IMR-90 (cell line): ENCODE measurements at regions not wholly inside any gene's neighbourhood (a gene's known extent, or its start where the extent isn't known, plus 50 kb on each side); places are given as distances from the start of the nearest gene placed in this dataset.
"Not testable (repeated sequence)": the region's sequence is repeated elsewhere in the genome, so short reads cannot be mapped to it uniquely, and the experiment has no call there.

Experiments used
- ATAC-seq: fragments of 200-7000 bp; cut with Tn5 transposase; 2 replicates; pipeline ENCODE4 v1.9.1; 2020; ENCODE audit warnings: low read depth, mild to moderate bottlenecking, moderate library complexity
- BruUV-seq: library from RNA; stranded (reverse); fragments of 400-500 nt; replicated peaks from 2 replicates; lab custom pipeline; 2021; lab: Mats Ljungman, UMichigan
- CTCF ChIA-PET: fragments of 300-600 bp; formaldehyde crosslinking; extraction: SDS; loops from one replicate; lab custom pipeline; 2021; ENCODE audit warnings: antibody characterized with exemption; lab: Yijun Ruan, JAX
- POLR2A ChIA-PET: fragments of 300-600 bp; sonication (Branson Sonifier 250); formaldehyde crosslinking; loops from one replicate; lab custom pipeline; 2022; ENCODE audit warnings: antibody characterized with exemption; ENCODE audit not compliant: unreplicated experiment; lab: Charles Lee
- DNase-seq: peaks from one replicate; pipeline ENCODE4 v3.0.0; 2013
- H2AFZ ChIP-seq: replicated peaks from 2 replicates; pipeline ENCODE3; 2013; ENCODE audit warnings: low read length, mild to moderate bottlenecking; ENCODE audit not compliant: poor library complexity
- H2AK5ac ChIP-seq: 2 replicates; pipeline ENCODE4 v1.6.1; 2013; ENCODE audit warnings: low read depth, low read length, inconsistent platforms
- H2AK9ac ChIP-seq: replicated peaks from 2 replicates; pipeline ENCODE3; 2013; ENCODE audit warnings: mild to moderate bottlenecking, low read depth, low read length, moderate library complexity; ENCODE audit not compliant: poor library complexity
- H2BK120ac ChIP-seq: 2 replicates; pipeline ENCODE4 v1.6.1; 2013; ENCODE audit warnings: low read depth, low read length, inconsistent platforms
- H2BK15ac ChIP-seq: 3 replicates; pipeline ENCODE4 v1.6.1; 2013; ENCODE audit warnings: low read depth, low read length, inconsistent platforms
- H2BK20ac ChIP-seq: 2 replicates; pipeline ENCODE4 v1.6.1; 2013; ENCODE audit warnings: low read depth, mild to moderate bottlenecking, inconsistent platforms, low read length, moderate library complexity
- H2BK5ac ChIP-seq: 2 replicates; pipeline ENCODE4 v1.6.1; 2013; ENCODE audit warnings: mild to moderate bottlenecking, low read depth, low read length, inconsistent platforms; ENCODE audit not compliant: poor library complexity, severe bottlenecking
- H3K14ac ChIP-seq: replicated peaks from 2 replicates; pipeline ENCODE4 v1.6.1; 2013; ENCODE audit warnings: low read depth, low read length, inconsistent platforms
- H3K18ac ChIP-seq: 2 replicates; pipeline ENCODE4 v1.6.1; 2013; ENCODE audit warnings: low read depth, low read length, control low read depth
- H3K23ac ChIP-seq: 2 replicates; pipeline ENCODE4 v1.6.1; 2013; ENCODE audit warnings: low read depth, low read length, inconsistent platforms
- H3K27ac ChIP-seq: 2 replicates; pipeline ENCODE4 v1.5.1; 2013; ENCODE audit warnings: mild to moderate bottlenecking, control low read depth, low read length; ENCODE audit not compliant: insufficient read depth
- H3K27me3 ChIP-seq: 2 replicates; pipeline ENCODE4 v1.6.1; 2013; ENCODE audit warnings: low read length; ENCODE audit not compliant: control insufficient read depth, insufficient read depth
- H3K36me3 ChIP-seq: 2 replicates; pipeline ENCODE4 v1.6.1; 2013; ENCODE audit warnings: low read length, mixed read lengths; ENCODE audit not compliant: control insufficient read depth, insufficient read depth
- H3K4ac ChIP-seq: 2 replicates; pipeline ENCODE4 v1.6.1; 2013; ENCODE audit warnings: low read depth, low read length, inconsistent platforms
- H3K4me1 ChIP-seq: 2 replicates; pipeline ENCODE4 v1.6.1; 2013; ENCODE audit warnings: low read length, mixed read lengths; ENCODE audit not compliant: control insufficient read depth, insufficient read depth
- H3K4me2 ChIP-seq: 2 replicates; pipeline ENCODE4 v1.6.1; 2013; ENCODE audit warnings: low read depth, mild to moderate bottlenecking, control low read depth, low read length, moderate library complexity
- H3K4me3 ChIP-seq: 2 replicates; pipeline ENCODE4 v1.5.1; 2013; ENCODE audit warnings: low read depth, mild to moderate bottlenecking, control low read depth, low read length, moderate library complexity; ENCODE audit not compliant: insufficient read depth
- H3K56ac ChIP-seq: 2 replicates; pipeline ENCODE4 v1.6.1; 2013; ENCODE audit warnings: low read length, inconsistent platforms; ENCODE audit not compliant: insufficient read depth; ENCODE audit errors: extremely low read depth
- H3K79me1 ChIP-seq, 2 experiments: 2 replicates each; pipeline ENCODE4 v1.6.1; 2013; ENCODE audit warnings: low read length in 2 of 2, inconsistent platforms in 1 of 2, low read depth in 1 of 2
- H3K9ac ChIP-seq: 2 replicates; pipeline ENCODE4 v1.6.1; 2013; ENCODE audit warnings: low read depth, low read length, control low read depth
- H3K9me1 ChIP-seq: 2 replicates; pipeline ENCODE4 v1.6.1; 2013; ENCODE audit warnings: low read length, inconsistent platforms; ENCODE audit not compliant: insufficient read depth
- H3K9me3 ChIP-seq: 2 replicates; pipeline ENCODE4 v1.6.1; 2013; ENCODE audit warnings: low read length; ENCODE audit not compliant: control insufficient read depth, insufficient read depth
- H4K20me1 ChIP-seq: 2 replicates; pipeline ENCODE4 v1.6.1; 2013; ENCODE audit warnings: low read length, inconsistent platforms; ENCODE audit not compliant: insufficient read depth
- H4K5ac ChIP-seq: 2 replicates; pipeline ENCODE4 v1.6.1; 2013; ENCODE audit warnings: mild to moderate bottlenecking, low read depth, low read length, control low read depth
- H4K8ac ChIP-seq, 2 experiments: 2 replicates each; pipeline ENCODE4 v1.6.1; 2013; ENCODE audit warnings: low read depth in 2 of 2, low read length in 2 of 2, control low read depth in 1 of 2, inconsistent platforms in 1 of 2
- H4K91ac ChIP-seq: 2 replicates; pipeline ENCODE4 v1.6.1; 2013; ENCODE audit warnings: low read depth, low read length, inconsistent platforms; ENCODE audit not compliant: insufficient read depth
- BHLHE40 ChIP-seq: fragments of 150-350 bp; IDR thresholded peaks from 2 replicates; pipeline ENCODE4 v1.6.1; 2016; ENCODE audit warnings: mild to moderate bottlenecking, low read depth, low read length
- WGBS, 2 experiments: methylation state at CpG; one replicate each; pipeline versions ENCODE4 v1.1.5 to v1.1.7; 2013; ENCODE audit warnings: missing lambda C conversion rate in 2 of 2; ENCODE audit not compliant: insufficient read length in 1 of 2; ENCODE audit errors: extremely low coverage in 2 of 2; 5-methylcytosine and 5-hydroxymethylcytosine counted together
- dilution Hi-C: fragments of 300-500 bp; cut with HindIII; formaldehyde crosslinking; loops from one replicate; pipeline ENCODE4 v1.14.3; 2018; ENCODE audit warnings: low sequenced_read_pairs; ENCODE audit not compliant: unreplicated experiment
- in situ Hi-C: fragments of 300-500 bp; cut with MboI; formaldehyde crosslinking; loops from 3 replicates; pipeline ENCODE4 v1.14.3; 2019; ENCODE audit warnings: low sequenced_read_pairs, inconsistent platforms, mixed read lengths
- intact Hi-C: fragments of 100-400 bp; cut with micrococcal nuclease; formaldehyde crosslinking; loops from 2 replicates; pipeline ENCODE4 v1.10.0; 2022
- TF ChIP-seq, protein P1 (sequence below): fragments of 150-350 bp; IDR thresholded peaks from 2 replicates; pipeline ENCODE4 v1.6.1; 2016; ENCODE audit warnings: low read depth, mild to moderate bottlenecking, low read length, moderate library complexity, borderline replicate concordance

DNA sequence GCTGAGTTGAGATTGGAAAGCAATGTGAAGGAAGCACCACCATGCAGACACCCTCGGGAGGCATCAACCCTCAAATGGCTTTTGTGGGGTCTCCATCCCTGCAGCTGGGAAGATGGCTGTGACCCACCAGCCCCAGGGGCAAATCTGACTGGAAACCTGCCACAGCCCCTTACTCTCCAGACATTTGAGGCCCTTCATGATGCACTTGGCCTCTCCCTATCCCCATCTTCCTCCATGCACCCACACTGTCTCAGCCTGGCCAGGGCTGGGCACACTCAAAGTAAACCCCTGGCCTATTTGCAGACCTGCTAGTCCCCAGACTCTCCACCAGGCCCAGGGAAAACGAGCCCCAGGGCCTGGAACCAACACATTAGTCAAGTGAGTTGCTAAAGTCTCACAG lies 205.2 kb downstream of the MATN1 start:
- H2BK20ac ChIP-seq: no peak overlapping the region
- no peaks in the 10 kb centered on the region for H3K27me3 ChIP-seq
- no peaks in the 10 kb centered on the region for H3K79me1 ChIP-seq
- ChIA-PET CTCF (no interaction called here), POLR2A (no interaction called here)
- no peak for DNase-seq
- intact Hi-C loops (no loop called here), dilution Hi-C loops (no loop called here), in situ Hi-C loops (no loop called here)
- H2BK120ac ChIP-seq: no peak overlapping the region
- no peak overlapping the region for H2BK15ac ChIP-seq
- H3K36me3 ChIP-seq: no peaks in the 10 kb centered on the region
- no peak overlapping the region for H3K56ac ChIP-seq
- WGBS, 2 experiments: 40% methylated on average over 1 of the region's 2 CpGs; no CpG with 5 or more reads in 1 of the 2 experiments
- H3K9me1 ChIP-seq: no peaks in the 10 kb centered on the region
- H3K4me2 ChIP-seq: no peak overlapping the region
- no peak overlapping the region for H3K23ac ChIP-seq
- H2AFZ ChIP-seq: no peak overlapping the region
- TF ChIP-seq BHLHE40: no peak
- TF ChIP-seq, protein P1, sequence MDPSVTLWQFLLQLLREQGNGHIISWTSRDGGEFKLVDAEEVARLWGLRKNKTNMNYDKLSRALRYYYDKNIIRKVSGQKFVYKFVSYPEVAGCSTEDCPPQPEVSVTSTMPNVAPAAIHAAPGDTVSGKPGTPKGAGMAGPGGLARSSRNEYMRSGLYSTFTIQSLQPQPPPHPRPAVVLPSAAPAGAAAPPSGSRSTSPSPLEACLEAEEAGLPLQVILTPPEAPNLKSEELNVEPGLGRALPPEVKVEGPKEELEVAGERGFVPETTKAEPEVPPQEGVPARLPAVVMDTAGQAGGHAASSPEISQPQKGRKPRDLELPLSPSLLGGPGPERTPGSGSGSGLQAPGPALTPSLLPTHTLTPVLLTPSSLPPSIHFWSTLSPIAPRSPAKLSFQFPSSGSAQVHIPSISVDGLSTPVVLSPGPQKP: no peak
- H4K5ac ChIP-seq: no peak overlapping the region
- H2AK9ac ChIP-seq: no peak overlapping the region
- H3K9me3 ChIP-seq: peaks cover 2% of the 10 kb centered on the region; the same call in 1 of the 2 replicates
- H4K8ac ChIP-seq: no peak overlapping the region
- no peak overlapping the region for H4K91ac ChIP-seq
- no peak for ATAC-seq
- H3K18ac ChIP-seq: no peak overlapping the region
- H3K9ac ChIP-seq: no peak overlapping the region
- H2BK5ac ChIP-seq: no peak overlapping the region
- no peaks in the 10 kb centered on the region for H4K20me1 ChIP-seq
- no peak overlapping the region for H3K4ac ChIP-seq
- H3K4me1 ChIP-seq: no peaks in the 10 kb centered on the region
- no peak overlapping the region for H2AK5ac ChIP-seq
- H3K27ac ChIP-seq: no peak overlapping the region
- no TSS peak for BruUV-seq
- no peak overlapping the region for H3K4me3 ChIP-seq
- no peak overlapping the region for H3K14ac ChIP-seq

DNA sequence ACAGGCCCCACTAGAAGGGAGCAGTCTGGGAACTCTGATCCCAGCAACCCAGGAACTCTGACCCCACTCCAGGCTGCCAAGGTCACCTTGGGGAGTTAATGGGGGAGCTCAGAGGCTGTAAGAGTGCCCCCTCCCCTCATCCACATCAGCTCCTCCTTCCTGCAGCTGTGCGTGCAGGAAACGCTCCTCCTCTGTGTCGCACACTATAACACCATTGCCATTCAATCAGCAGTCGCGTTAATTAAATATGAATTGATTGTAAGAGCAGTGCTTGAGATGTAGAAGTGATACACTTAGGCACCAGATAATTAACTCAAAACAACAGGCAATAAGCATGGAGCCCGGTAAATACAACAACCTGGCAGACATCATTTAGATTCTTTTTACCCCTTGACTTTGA lies 205.7 kb downstream of the MATN1 start:
- H2BK20ac ChIP-seq, H2AK5ac ChIP-seq, H2BK5ac ChIP-seq, H3K9me3 ChIP-seq, H3K27me3 ChIP-seq, in situ Hi-C loops, H2BK120ac ChIP-seq, H3K79me1 ChIP-seq, H3K4me1 ChIP-seq, H3K9ac ChIP-seq, H3K14ac ChIP-seq, H4K91ac ChIP-seq, dilution Hi-C loops, H3K4me3 ChIP-seq, H2AFZ ChIP-seq, H3K56ac ChIP-seq, POLR2A ChIA-PET, H3K4me2 ChIP-seq, H3K23ac ChIP-seq, BruUV-seq, CTCF ChIA-PET, H4K20me1 ChIP-seq, H4K8ac ChIP-seq, H3K4ac ChIP-seq, DNase-seq, H3K36me3 ChIP-seq, H4K5ac ChIP-seq, H2AK9ac ChIP-seq, H2BK15ac ChIP-seq, ATAC-seq, H3K18ac ChIP-seq, intact Hi-C loops, H3K9me1 ChIP-seq, H3K27ac ChIP-seq: not testable (repeated sequence)
- no CpG with 5 or more reads among the region's 6 CpGs for WGBS, 2 experiments
